ENCODE measurements at regions not wholly inside any gene's neighbourhood (a gene's known extent, or its start where the extent isn't known, plus 50 kb on each side); places are given as distances from the start of the nearest gene placed in this dataset.
A peak's percentile ranks its signal among the peaks of the same experiment; 100 is the strongest.
"Not testable (repeated sequence)": the region's sequence is repeated elsewhere in the genome, so short reads cannot be mapped to it uniquely, and the experiment has no call there.

DNA sequence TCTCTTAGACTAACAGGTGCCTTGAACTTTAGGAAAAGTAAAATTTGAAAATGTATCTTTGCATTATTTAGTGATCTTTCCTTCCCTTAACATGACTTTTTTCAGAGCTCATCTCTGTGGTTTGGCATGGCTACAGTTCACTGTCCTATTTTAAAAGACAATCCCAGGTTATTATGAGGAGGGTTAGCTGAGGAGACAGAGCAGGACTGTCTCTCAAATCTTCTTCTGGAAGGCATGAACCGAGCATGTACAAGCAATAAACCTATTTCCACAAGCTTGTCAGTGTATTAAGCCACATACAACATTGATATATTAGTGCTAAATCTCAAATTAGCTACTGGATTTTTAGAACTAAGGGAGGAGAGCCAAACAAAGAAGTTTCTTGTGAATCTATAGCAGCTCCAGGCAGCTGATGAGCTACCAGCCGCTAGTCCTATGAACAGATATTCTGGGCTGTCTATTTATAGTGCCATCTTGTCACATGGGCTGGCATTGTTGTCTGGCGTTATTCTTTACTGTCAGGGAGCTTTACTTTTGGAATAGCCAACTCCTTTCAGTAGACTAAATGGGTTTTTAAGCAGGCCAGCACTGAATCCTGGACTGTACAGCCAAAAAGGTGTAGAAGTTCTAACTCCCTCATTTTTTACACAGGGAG is 171.2 kb upstream of the ACTBL2 start:
- no peak for FAIRE-seq

DNA sequence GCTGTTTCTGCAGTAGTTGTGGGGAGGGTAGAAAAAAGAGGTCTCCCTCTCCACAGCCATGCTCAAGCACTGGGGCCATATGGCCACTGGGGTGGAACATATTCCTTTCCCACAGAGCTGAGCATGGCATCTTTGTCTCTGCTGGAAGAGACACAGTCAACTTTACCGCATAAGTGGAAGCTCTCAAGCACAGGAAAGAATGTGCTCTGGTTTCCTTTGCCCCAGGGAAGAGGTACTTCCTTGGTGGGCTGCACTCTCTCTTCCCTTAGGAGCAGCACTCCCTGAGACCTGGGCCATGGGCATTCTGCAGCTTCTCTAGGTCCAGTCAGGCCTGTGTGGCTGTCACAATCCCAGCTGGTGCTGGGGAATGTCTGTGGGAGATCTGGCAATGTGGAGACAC is 168.5 kb upstream of the ACTBL2 start:
- FAIRE-seq: no peak

DNA sequence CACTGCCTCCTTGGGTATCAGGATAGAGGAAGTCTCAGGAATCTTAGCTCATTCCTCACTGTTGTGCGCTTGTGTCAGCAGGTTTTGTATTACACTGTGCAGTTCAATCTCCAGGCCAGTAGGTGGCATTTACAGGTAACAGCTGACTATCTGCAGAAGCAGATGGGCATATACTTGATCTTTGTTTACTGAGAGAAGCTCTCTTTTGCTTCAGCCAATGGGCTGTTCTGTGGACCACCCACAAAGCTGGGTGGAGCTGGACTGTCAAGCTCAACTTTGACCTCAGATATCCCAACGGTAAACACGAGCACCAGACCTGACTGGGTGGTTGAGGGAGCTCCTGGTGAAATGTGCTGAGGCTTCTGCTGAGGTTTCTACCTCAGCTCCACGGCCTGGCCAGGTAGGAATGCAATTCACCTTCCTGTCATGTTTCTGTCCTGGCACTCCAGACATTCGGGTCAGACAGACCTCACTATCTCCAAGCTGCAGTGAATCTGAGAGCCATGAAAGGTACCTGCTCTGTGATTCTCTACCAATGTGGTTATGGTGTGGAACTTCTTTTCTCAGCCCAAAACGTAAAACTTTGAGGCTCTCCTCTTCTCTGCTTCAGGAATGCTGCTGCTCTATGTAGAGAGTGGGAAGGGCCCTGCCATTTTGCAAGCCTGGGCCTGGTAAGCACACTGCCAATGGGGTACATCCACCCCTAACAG is 167.9 kb upstream of the ACTBL2 start:
- no peak for FAIRE-seq

DNA sequence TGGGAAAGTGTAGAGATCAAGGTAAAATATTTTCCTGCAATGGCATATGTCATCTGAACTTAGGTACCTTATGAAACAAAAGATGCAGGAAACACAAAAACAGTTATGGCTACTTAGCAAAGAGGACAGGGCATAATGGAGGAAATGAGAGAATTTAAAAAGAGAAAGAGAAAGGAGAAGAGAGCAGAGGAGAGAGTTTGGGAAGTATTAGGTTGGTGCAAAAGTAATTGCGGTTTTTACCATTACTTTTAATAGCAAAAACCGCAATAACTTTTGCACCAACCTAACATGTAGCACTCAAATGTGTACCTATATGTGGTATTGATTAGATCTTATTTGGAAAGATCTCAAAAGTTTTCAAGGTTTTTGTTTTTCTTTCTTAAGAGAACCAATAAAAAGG is 160.1 kb upstream of the ACTBL2 start:
- FAIRE-seq: no peak

- no peak for FAIRE-seq
Measured at GRCh38 chr5:57642066-57642465, 159.5 kb upstream of the ACTBL2 start.

DNA sequence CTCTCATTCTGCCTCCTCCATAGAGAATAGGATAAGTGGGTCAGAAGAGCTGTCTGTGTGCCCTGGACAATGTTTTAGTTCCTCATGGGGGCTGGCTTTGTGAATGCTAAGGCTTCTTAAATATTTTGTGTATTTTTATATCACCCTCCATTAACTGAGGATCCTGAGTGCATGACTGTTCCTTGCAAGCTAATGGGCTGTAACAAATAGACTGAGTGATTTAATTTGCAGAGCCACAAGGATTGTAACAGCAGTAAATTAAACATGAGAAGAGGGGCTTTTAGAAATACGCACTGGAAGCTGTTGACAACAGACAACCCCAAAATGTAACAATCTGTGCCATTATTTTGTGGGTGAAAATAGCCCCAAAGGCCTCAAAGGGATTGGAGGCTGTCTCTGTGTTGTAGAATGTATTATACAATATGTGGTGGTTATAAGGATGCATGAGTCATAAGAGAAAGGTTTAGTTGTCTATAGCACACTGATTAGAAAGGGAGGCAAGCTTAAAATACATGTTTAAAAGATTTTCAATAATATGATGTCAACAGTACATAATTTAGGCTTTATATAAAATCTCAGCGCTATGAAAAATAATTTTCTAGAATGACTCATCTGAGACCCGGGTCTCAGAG is 152.7 kb upstream of the ACTBL2 start:
- no peak for FAIRE-seq

GRCh38 chr5:57632937-57633336 is 150.3 kb upstream of the ACTBL2 start:
- FAIRE-seq: no peak

GRCh38 chr5:57631139-57631538 is 148.5 kb upstream of the ACTBL2 start:
- not testable (repeated sequence) for FAIRE-seq

- FAIRE-seq: no peak
Measured at GRCh38 chr5:57627661-57628060, 145.1 kb upstream of the ACTBL2 start.

DNA sequence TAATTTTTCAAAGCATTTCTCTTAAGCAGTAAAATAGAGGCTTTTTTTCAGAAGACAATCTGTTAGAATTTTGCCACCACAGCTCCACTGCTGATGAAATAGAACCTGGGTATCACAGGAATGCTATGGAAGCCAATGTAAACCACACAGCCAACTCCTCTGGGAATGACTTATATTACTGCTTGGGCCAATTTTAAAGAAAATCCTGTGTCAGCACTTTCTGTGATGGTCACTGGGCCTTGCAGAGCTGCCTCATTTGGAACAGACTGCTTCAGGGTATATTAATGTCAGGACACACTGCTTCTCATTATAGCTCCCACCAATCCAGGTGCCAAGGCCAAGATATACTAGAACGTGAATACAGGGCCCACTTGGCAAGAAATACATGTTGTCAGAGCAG is 144.1 kb upstream of the ACTBL2 start:
- FAIRE-seq: no peak

- FAIRE-seq: no peak
Measured at GRCh38 chr5:57621624-57622023, 139.0 kb upstream of the ACTBL2 start.

DNA sequence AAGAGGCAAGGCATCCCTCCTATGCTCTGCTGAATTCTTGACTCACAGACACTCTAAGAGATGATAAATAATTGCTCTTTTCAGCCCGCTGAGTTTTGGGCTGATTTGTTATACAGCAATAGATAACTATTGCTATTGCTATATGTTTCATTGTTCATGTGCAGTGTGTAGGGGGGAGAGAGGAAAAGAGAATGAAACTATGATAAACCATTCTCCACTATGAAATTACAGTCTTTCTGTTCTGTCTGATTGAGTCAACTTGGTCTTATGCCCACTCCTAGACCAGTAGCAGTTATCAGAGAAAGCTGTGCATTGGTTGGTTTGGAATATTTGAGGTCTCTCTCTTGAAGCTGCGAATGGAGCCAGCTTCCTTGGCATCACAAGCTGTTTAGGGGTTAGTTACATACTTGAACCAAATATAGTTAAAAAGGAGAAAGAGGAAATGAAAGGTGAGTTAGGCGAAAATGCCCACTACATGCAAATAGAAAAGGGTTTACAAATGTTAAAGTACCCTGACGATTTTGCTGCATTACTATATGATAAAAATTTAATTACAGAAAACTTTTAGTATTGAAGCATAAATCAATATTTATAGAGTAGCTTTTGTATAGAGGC is 136.3 kb upstream of the ACTBL2 start:
- no peak for FAIRE-seq

- FAIRE-seq: no peak
Measured at GRCh38 chr5:57613741-57614140, 131.1 kb upstream of the ACTBL2 start.

- no peak for FAIRE-seq
Measured at GRCh38 chr5:57611177-57611576, 128.6 kb upstream of the ACTBL2 start.

- FAIRE-seq: no peak
Measured at GRCh38 chr5:57608542-57608941, 125.9 kb upstream of the ACTBL2 start.

DNA sequence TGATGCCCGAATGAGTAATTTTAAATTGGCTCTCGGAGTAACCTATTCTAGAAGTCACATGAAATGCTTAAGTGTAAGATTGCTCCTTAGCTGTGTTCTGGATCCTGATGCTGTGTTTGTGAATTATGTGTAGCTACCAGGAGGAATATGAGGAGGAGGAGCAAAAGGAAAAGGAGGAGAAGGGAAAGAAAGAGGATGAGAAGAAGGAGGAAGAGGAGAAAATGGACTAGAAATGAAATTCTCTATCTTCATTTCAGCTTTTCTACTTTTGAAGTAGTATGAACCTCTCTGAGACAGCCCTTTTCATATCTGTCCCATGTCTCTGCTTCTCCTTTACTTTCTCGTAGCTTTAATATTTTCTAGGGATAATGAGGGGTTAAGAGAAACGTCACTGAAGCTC is 119.4 kb upstream of the ACTBL2 start:
- no peak for FAIRE-seq

- no peak for FAIRE-seq
Measured at GRCh38 chr5:57600321-57600720, 117.7 kb upstream of the ACTBL2 start.

DNA sequence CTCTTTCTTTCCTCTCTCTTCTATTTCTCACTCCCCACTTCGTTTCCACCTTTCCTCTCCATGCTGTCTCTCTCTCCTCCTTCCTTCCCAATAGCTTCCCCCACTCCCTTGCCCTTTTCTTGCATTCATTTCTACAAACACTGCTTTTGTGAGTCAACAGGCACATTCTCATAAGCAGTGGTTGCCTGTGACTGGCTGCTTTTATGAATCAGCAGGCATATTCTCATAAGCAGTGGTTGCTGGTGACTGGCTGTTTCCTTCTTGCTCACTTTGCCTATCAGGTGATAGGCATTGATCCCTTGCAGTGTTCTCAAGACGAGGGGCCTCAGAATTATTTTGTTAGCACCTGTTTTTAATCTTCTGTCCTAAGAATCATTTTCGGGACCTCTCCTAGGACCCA is 116.1 kb upstream of the ACTBL2 start:
- FAIRE-seq: no peak

DNA sequence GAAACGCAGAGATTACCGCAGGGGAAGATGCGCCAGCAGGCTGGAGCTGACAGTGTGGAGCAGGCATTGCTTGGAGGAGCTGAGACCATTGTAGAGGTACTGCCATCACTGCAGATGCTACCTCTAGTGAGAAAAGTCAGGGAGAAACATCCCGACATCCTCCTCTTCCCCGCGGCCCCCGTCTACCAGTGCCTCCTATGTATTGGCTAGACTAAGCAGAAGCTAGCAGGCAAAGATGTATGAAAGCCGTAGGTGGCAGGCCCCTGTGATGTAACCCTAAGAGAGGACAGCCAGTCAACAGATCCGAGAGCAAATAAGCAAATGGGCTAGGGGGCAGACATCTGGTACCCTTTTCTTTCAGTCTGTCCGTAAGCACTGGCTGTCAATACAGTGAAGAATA is 115.5 kb upstream of the ACTBL2 start:
- no peak for FAIRE-seq

GRCh38 chr5:57595523-57595991 is 112.9 kb upstream of the ACTBL2 start:
- peak; percentile 49 for FAIRE-seq

DNA sequence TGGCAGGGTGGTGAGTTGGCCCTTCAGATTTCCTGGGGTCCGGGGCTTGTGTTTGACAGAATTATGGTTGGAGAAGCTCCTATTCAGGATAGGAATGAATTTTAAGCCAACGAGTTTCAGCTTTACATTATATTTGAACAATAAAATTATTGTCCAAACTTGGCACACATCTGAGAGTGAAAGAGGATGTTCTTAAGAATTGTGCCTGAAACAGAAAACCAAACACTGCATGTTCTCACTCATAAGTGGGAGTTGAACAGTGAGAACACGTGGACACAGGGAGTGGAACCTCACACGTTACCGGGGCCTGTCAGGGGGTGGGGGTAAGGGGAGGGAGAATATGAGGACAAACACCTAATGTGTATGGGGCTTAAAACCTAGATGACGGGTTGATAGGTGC is 111.8 kb upstream of the ACTBL2 start:
- no peak for FAIRE-seq

- FAIRE-seq: no peak
Measured at GRCh38 chr5:57592236-57592635, 109.6 kb upstream of the ACTBL2 start.

DNA sequence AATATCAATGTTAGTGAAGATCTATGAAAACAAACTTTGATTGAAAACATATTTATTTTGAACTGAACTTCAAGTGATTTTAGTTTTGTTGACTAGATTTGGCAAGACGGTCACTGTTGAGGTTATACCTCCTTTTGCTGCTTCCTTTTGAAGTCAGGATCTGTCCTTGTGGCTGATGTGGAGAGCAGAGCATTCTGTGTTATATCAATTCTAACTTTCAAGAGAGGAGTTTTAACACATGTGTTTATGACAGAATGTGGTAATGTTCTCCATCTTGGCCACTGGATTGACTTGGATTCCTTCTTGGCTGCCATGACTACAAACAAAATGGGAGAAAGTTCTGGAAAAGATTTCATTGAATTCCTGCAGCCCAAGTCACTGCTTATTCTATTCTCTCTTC is 104.0 kb upstream of the ACTBL2 start:
- FAIRE-seq: no peak

- no peak for FAIRE-seq
Measured at GRCh38 chr5:57582578-57583070, 100.0 kb upstream of the ACTBL2 start.
